GM18951 (cell line): ENCODE measurements at regions not wholly inside any gene's neighbourhood (a gene's known extent, or its start where the extent isn't known, plus 50 kb on each side); places are given as distances from the start of the nearest gene placed in this dataset.

ENCODE experiments used
- POLR2A ChIP-seq: IDR thresholded peaks from 4 replicates; pipeline ENCODE4 v1.6.1; 2011; ENCODE audit warnings: mild to moderate bottlenecking; ENCODE audit not compliant: insufficient read length, insufficient read depth; ENCODE audit errors: extremely low read depth
- in situ Hi-C: fragments of 300-500 bp; cut with MboI; formaldehyde crosslinking; loops from one replicate; pipeline ENCODE4 v1.12.0; 2022; ENCODE audit warnings: low sequenced_read_pairs, mixed read lengths, inconsistent platforms; ENCODE audit not compliant: unreplicated experiment

- TF ChIP-seq POLR2A, result no peak
- in situ Hi-C loops, result no loop called here
These were observed 108.4 kb upstream of the FGF10 start for GRCh38 chr5:44497606-44498005.

- in situ Hi-C loops, result no loop called here
- TF ChIP-seq POLR2A, result no peak
These were observed 106.1 kb upstream of the FGF10 start for GRCh38 chr5:44495280-44495679.

- no peak for TF ChIP-seq POLR2A
These were observed 100.5 kb upstream of the FGF10 start for GRCh38 chr5:44489759-44490158.

GRCh38 chr5:44486591-44486990 lies 97.4 kb upstream of the FGF10 start:
- TF ChIP-seq POLR2A, result no peak
- in situ Hi-C loops, result no loop called here

More at GRCh38 chr5:44489759-44490158, 100.5 kb upstream of the FGF10 start:
- in situ Hi-C loops, result no loop called here

GRCh38 chr5:44454002-44454401 lies 64.8 kb upstream of the FGF10 start:
- in situ Hi-C loops, result no loop called here
- no peak for TF ChIP-seq POLR2A

- no peak for TF ChIP-seq POLR2A
- in situ Hi-C loops, result no loop called here
These were observed 57.2 kb upstream of the FGF10 start for GRCh38 chr5:44446399-44446798.

- in situ Hi-C loops, result no loop called here
- TF ChIP-seq POLR2A, result no peak
These were observed 54.0 kb upstream of the FGF10 start for GRCh38 chr5:44443172-44443571.

- in situ Hi-C loops, result no loop called here
- no peak for TF ChIP-seq POLR2A
These were observed 52.2 kb upstream of the FGF10 start for GRCh38 chr5:44441460-44441859.

- in situ Hi-C loops, result no loop called here
- no peak for TF ChIP-seq POLR2A
These were observed 51.0 kb upstream of the FGF10 start for GRCh38 chr5:44440186-44440585.
